Activated T-helper 1 cell treated with anti-CD3 and anti-CD28 coated beads, Interleukin-12 subunit alpha, Interleukin-12 subunit beta, Interleukin-2, Interleukin-4 antibody, amounts not matched to agents 30 ng/mL and 10 ng/mL and 1 ng/mL, durations not matched to agents 14 hours and 24 hours and 36 hours (primary cell): ENCODE measurements at regions not wholly inside any gene's neighbourhood (a gene's known extent, or its start where the extent isn't known, plus 50 kb on each side); places are given as distances from the start of the nearest gene placed in this dataset.
"Not testable (repeated sequence)": the region's sequence is repeated elsewhere in the genome, so short reads cannot be mapped to it uniquely, and the experiment has no call there.

ENCODE experiments used
- DNase-seq: peaks from one replicate; pipeline ENCODE4 v3.0.0; 2021; ENCODE audit warnings: low spot score
- H3K27ac Mint-ChIP-seq: one replicate; pipeline ENCODE4 v1.8.0; 2021; ENCODE audit warnings: mild to moderate bottlenecking, mixed read lengths
- H3K27me3 Mint-ChIP-seq: one replicate; pipeline ENCODE4 v1.8.0; 2022; ENCODE audit warnings: mild to moderate bottlenecking, moderate library complexity, mixed read lengths; ENCODE audit not compliant: insufficient read depth
- H3K36me3 Mint-ChIP-seq: one replicate; pipeline ENCODE4 v1.8.0; 2021; ENCODE audit warnings: low read depth, mixed read lengths
- H3K4me1 Mint-ChIP-seq: one replicate; pipeline ENCODE4 v1.8.0; 2021; ENCODE audit warnings: low read depth, mixed read lengths
- H3K4me3 Mint-ChIP-seq: one replicate; pipeline ENCODE4 v1.8.0; 2021; ENCODE audit warnings: mild to moderate bottlenecking, moderate library complexity, mixed read lengths
- H3K9me3 Mint-ChIP-seq: one replicate; pipeline ENCODE4 v1.8.0; 2021; ENCODE audit warnings: mixed read lengths
- intact Hi-C: fragments of 100-400 bp; cut with micrococcal nuclease; formaldehyde crosslinking; loops from one replicate; pipeline ENCODE4 v1.15.1; 2024

- intact Hi-C loops: no loop called here
- H3K36me3 Mint-ChIP-seq: no peaks in the 10 kb centered on the region
- H3K27me3 Mint-ChIP-seq: peaks cover 2% of the 10 kb centered on the region
- no peaks in the 10 kb centered on the region for H3K9me3 Mint-ChIP-seq
- H3K4me1 Mint-ChIP-seq: no peaks in the 10 kb centered on the region
- no peak for DNase-seq
- H3K27ac Mint-ChIP-seq: no peak overlapping the region
- H3K4me3 Mint-ChIP-seq: no peak overlapping the region
Observed at GRCh38 chr15:81812456-81812855, 233.4 kb downstream of the MEX3B start.

GRCh38 chr15:81811736-81812135 lies 234.1 kb downstream of the MEX3B start:
- Mint-ChIP-seq H3K9me3 (no peaks in the 10 kb centered on the region), H3K27me3 (peaks cover 4% of the 10 kb centered on the region), H3K36me3 (no peaks in the 10 kb centered on the region), H3K4me3 (no peak overlapping the region), H3K4me1 (no peaks in the 10 kb centered on the region), H3K27ac (no peak overlapping the region)
- intact Hi-C loops: no loop called here
- no peak for DNase-seq

- no peaks in the 10 kb centered on the region for H3K4me1 Mint-ChIP-seq
- H3K27ac Mint-ChIP-seq: no peak overlapping the region
- intact Hi-C loops: no loop called here
- H3K36me3 Mint-ChIP-seq: no peaks in the 10 kb centered on the region
- H3K27me3 Mint-ChIP-seq: peaks cover 2% of the 10 kb centered on the region
- no peak overlapping the region for H3K4me3 Mint-ChIP-seq
- H3K9me3 Mint-ChIP-seq: no peaks in the 10 kb centered on the region
- DNase-seq: no peak
Observed at GRCh38 chr15:81809543-81809942, 236.3 kb downstream of the MEX3B start.

- H3K4me1 Mint-ChIP-seq: no peaks in the 10 kb centered on the region
- no peak overlapping the region for H3K4me3 Mint-ChIP-seq
- no peak for DNase-seq
- no peaks in the 10 kb centered on the region for H3K36me3 Mint-ChIP-seq
- H3K27me3 Mint-ChIP-seq: peaks cover 2% of the 10 kb centered on the region
- intact Hi-C loops: no loop called here
- H3K9me3 Mint-ChIP-seq: no peaks in the 10 kb centered on the region
- H3K27ac Mint-ChIP-seq: no peak overlapping the region
Observed at GRCh38 chr15:81807806-81808205, 238.0 kb downstream of the MEX3B start.

- no peak overlapping the region for H3K4me3 Mint-ChIP-seq
- no peaks in the 10 kb centered on the region for H3K9me3 Mint-ChIP-seq
- peaks cover 2% of the 10 kb centered on the region for H3K27me3 Mint-ChIP-seq
- no peak for DNase-seq
- intact Hi-C loops: no loop called here
- H3K4me1 Mint-ChIP-seq: no peaks in the 10 kb centered on the region
- no peak overlapping the region for H3K27ac Mint-ChIP-seq
- no peaks in the 10 kb centered on the region for H3K36me3 Mint-ChIP-seq
Observed at GRCh38 chr15:81807186-81807585, 238.6 kb downstream of the MEX3B start.

- no peak overlapping the region for H3K27ac Mint-ChIP-seq
- H3K9me3 Mint-ChIP-seq: no peaks in the 10 kb centered on the region
- H3K4me1 Mint-ChIP-seq: no peaks in the 10 kb centered on the region
- no peaks in the 10 kb centered on the region for H3K36me3 Mint-ChIP-seq
- intact Hi-C loops: no loop called here
- peaks cover 2% of the 10 kb centered on the region for H3K27me3 Mint-ChIP-seq
- no peak for DNase-seq
- no peak overlapping the region for H3K4me3 Mint-ChIP-seq
Observed at GRCh38 chr15:81795899-81796298, 249.9 kb downstream of the MEX3B start.

- no peak for DNase-seq
- no peak overlapping the region for H3K4me3 Mint-ChIP-seq
- H3K36me3 Mint-ChIP-seq: no peaks in the 10 kb centered on the region
- H3K27ac Mint-ChIP-seq: no peak overlapping the region
- H3K4me1 Mint-ChIP-seq: no peaks in the 10 kb centered on the region
- H3K27me3 Mint-ChIP-seq: peaks cover 2% of the 10 kb centered on the region
- intact Hi-C loops: no loop called here
- no peaks in the 10 kb centered on the region for H3K9me3 Mint-ChIP-seq
Observed at GRCh38 chr15:81792646-81793045, 253.2 kb downstream of the MEX3B start.

GRCh38 chr15:81791322-81791721 lies 254.5 kb downstream of the MEX3B start:
- H3K4me1 Mint-ChIP-seq, H3K9me3 Mint-ChIP-seq, H3K36me3 Mint-ChIP-seq, H3K4me3 Mint-ChIP-seq, H3K27ac Mint-ChIP-seq, H3K27me3 Mint-ChIP-seq, intact Hi-C loops, DNase-seq: not testable (repeated sequence)

- H3K9me3 Mint-ChIP-seq: no peaks in the 10 kb centered on the region
Observed at GRCh38 chr15:81789403-81789802, 256.4 kb downstream of the MEX3B start.

GRCh38 chr15:81786776-81787175 lies 259.0 kb downstream of the MEX3B start:
- Mint-ChIP-seq H3K4me3 (no peak overlapping the region), H3K27ac (no peak overlapping the region), H3K36me3 (no peaks in the 10 kb centered on the region), H3K27me3 (peaks cover 1% of the 10 kb centered on the region), H3K9me3 (no peaks in the 10 kb centered on the region), H3K4me1 (no peaks in the 10 kb centered on the region)
- intact Hi-C loops: no loop called here
- DNase-seq: no peak

More at GRCh38 chr15:81789403-81789802, 256.4 kb downstream of the MEX3B start:
- intact Hi-C loops: no loop called here
- Mint-ChIP-seq H3K27me3 (no peaks in the 10 kb centered on the region), H3K36me3 (no peaks in the 10 kb centered on the region), H3K4me3 (no peak overlapping the region), H3K27ac (no peak overlapping the region), H3K4me1 (no peaks in the 10 kb centered on the region)
- no peak for DNase-seq

- no peaks in the 10 kb centered on the region for H3K9me3 Mint-ChIP-seq
- no peaks in the 10 kb centered on the region for H3K4me1 Mint-ChIP-seq
- no peaks in the 10 kb centered on the region for H3K36me3 Mint-ChIP-seq
- peaks cover 1% of the 10 kb centered on the region for H3K27me3 Mint-ChIP-seq
- no peak overlapping the region for H3K27ac Mint-ChIP-seq
- no peak for DNase-seq
- H3K4me3 Mint-ChIP-seq: no peak overlapping the region
- intact Hi-C loops: no loop called here
Observed at GRCh38 chr15:81785679-81786078, 260.1 kb downstream of the MEX3B start.

- intact Hi-C loops: no loop called here
- no peaks in the 10 kb centered on the region for H3K9me3 Mint-ChIP-seq
Observed at GRCh38 chr15:81785181-81785580, 260.6 kb downstream of the MEX3B start.

GRCh38 chr15:81784751-81785150 lies 261.1 kb downstream of the MEX3B start:
- Mint-ChIP-seq H3K36me3 (no peaks in the 10 kb centered on the region), H3K27me3 (peaks cover 1% of the 10 kb centered on the region), H3K27ac (no peak overlapping the region), H3K4me3 (no peak overlapping the region), H3K9me3 (no peaks in the 10 kb centered on the region), H3K4me1 (no peaks in the 10 kb centered on the region)
- intact Hi-C loops: no loop called here
- no peak for DNase-seq

More at GRCh38 chr15:81785181-81785580, 260.6 kb downstream of the MEX3B start:
- H3K36me3 Mint-ChIP-seq: no peaks in the 10 kb centered on the region
- no peak overlapping the region for H3K4me3 Mint-ChIP-seq
- DNase-seq: no peak
- no peak overlapping the region for H3K27ac Mint-ChIP-seq
- no peaks in the 10 kb centered on the region for H3K4me1 Mint-ChIP-seq
- H3K27me3 Mint-ChIP-seq: peaks cover 1% of the 10 kb centered on the region

- H3K27ac Mint-ChIP-seq: no peak overlapping the region
- no peak overlapping the region for H3K4me3 Mint-ChIP-seq
Observed at GRCh38 chr15:81783586-81783985, 262.2 kb downstream of the MEX3B start.

More at GRCh38 chr15:81783586-81783985, 262.2 kb downstream of the MEX3B start:
- H3K27me3 Mint-ChIP-seq: peaks cover 1% of the 10 kb centered on the region
- no peak for DNase-seq
- intact Hi-C loops: no loop called here
- no peaks in the 10 kb centered on the region for H3K36me3 Mint-ChIP-seq
- no peaks in the 10 kb centered on the region for H3K4me1 Mint-ChIP-seq
- no peaks in the 10 kb centered on the region for H3K9me3 Mint-ChIP-seq
